CD14-positive monocyte (primary cell): ENCODE measurements at regions not wholly inside any gene's neighbourhood (a gene's known extent, or its start where the extent isn't known, plus 50 kb on each side); places are given as distances from the start of the nearest gene placed in this dataset. TPM values are rescaled to one million over a fixed set of nuclear protein-coding genes. Genes with fewer than 3 reads are reported as not detected.

Experiments used
- DNase-seq, 3 donors: peaks; one replicate each; pipeline ENCODE4 v3.0.0-alpha.2; 2011 to 2022
- H2AFZ ChIP-seq: 2 replicates; pipeline ENCODE4 v1.6.0; 2012; ENCODE audit warnings: mild to moderate bottlenecking, low read depth, low read length, inconsistent platforms; ENCODE audit not compliant: insufficient read depth, poor library complexity, severe bottlenecking
- H3K27ac ChIP-seq, 2 donors: 1 replicate in 1 of 2; 2 replicates in 1 of 2; pipeline ENCODE4 v1.5.1; 2012 to 2013; ENCODE audit warnings: low read length in 2 of 2, control low read depth in 1 of 2, inconsistent platforms in 1 of 2, low read depth in 1 of 2, mild to moderate bottlenecking in 1 of 2
- H3K27me3 ChIP-seq, 2 donors: one replicate each; pipeline versions ENCODE4 v1.6.0 to v1.6.1; 2011 to 2013; ENCODE audit warnings: low read length in 2 of 2; ENCODE audit not compliant: control insufficient read depth in 2 of 2, insufficient read depth in 2 of 2
- H3K36me3 ChIP-seq, 2 donors: replicated peaks in 1 of 2; 1 replicate in 1 of 2; 2 replicates in 1 of 2; pipeline versions ENCODE4 v1.5.1 to v1.6.1; 2012 to 2013; ENCODE audit warnings: low read length in 2 of 2, control low read depth in 1 of 2, inconsistent platforms in 1 of 2, mild to moderate bottlenecking in 1 of 2; ENCODE audit not compliant: insufficient read depth in 2 of 2, control insufficient read depth in 1 of 2
- H3K4me1 ChIP-seq, 2 donors: 1 replicate in 1 of 2; 2 replicates in 1 of 2; pipeline versions ENCODE4 v1.5.1 to v1.6.1; 2012 to 2013; ENCODE audit warnings: low read length in 2 of 2, control low read depth in 1 of 2, inconsistent platforms in 1 of 2, mild to moderate bottlenecking in 1 of 2, moderate library complexity in 1 of 2; ENCODE audit not compliant: insufficient read depth in 2 of 2, control insufficient read depth in 1 of 2
- H3K4me2 ChIP-seq: replicated peaks from 2 replicates; pipeline ENCODE3; 2012; ENCODE audit warnings: low read length, moderate library complexity, mild to moderate bottlenecking; ENCODE audit not compliant: poor library complexity, severe bottlenecking; ENCODE audit errors: extremely low read depth
- H3K4me3 ChIP-seq, 3 experiments: fragments of 200-600 bp in 1 of 3; sonication (generic) in 1 of 3; replicated peaks in 1 of 3; 1 replicate in 2 of 3; 2 replicates in 1 of 3; pipeline ENCODE4 v1.5.1; 2011 to 2013; ENCODE audit warnings: low read length in 3 of 3, mild to moderate bottlenecking in 3 of 3, control low read depth in 2 of 3, low read depth in 2 of 3, inconsistent platforms in 1 of 3, moderate library complexity in 1 of 3
- H3K79me2 ChIP-seq: 2 replicates; pipeline ENCODE4 v1.6.0; 2012; ENCODE audit warnings: mild to moderate bottlenecking, control low read depth, inconsistent platforms, low read length, moderate library complexity; ENCODE audit not compliant: insufficient read depth
- H3K9ac ChIP-seq: 2 replicates; pipeline ENCODE4 v1.6.0; 2017; ENCODE audit warnings: low read length, mild to moderate bottlenecking; ENCODE audit not compliant: insufficient read depth, poor library complexity, severe bottlenecking
- H3K9me3 ChIP-seq, 2 donors: replicated peaks in 1 of 2; 1 replicate in 1 of 2; 2 replicates in 1 of 2; pipeline versions ENCODE4 v1.5.1 to v1.6.1; 2012 to 2013; ENCODE audit warnings: low read length in 2 of 2, control low read depth in 1 of 2; ENCODE audit not compliant: control insufficient read depth in 1 of 2, insufficient read depth in 1 of 2
- H4K20me1 ChIP-seq: 2 replicates; pipeline ENCODE4 v1.6.0; 2012; ENCODE audit warnings: mild to moderate bottlenecking, low read length, control low read depth, moderate library complexity; ENCODE audit not compliant: insufficient read depth
- H3K27ac Mint-ChIP-seq, 7 donors: one replicate each; pipeline ENCODE4 v1.8.0; 2020; ENCODE audit warnings: mild to moderate bottlenecking in 7 of 7, mixed read lengths in 7 of 7, moderate library complexity in 6 of 7, inconsistent platforms in 2 of 7
- H3K27me3 Mint-ChIP-seq, 3 donors: one replicate each; pipeline ENCODE4 v1.8.0; 2021 to 2022; ENCODE audit warnings: low read depth in 3 of 3, mild to moderate bottlenecking in 3 of 3, mixed read lengths in 3 of 3, moderate library complexity in 3 of 3, inconsistent platforms in 1 of 3
- H3K36me3 Mint-ChIP-seq, 2 donors: one replicate each; pipeline ENCODE4 v1.8.0; 2020; ENCODE audit warnings: mixed read lengths in 2 of 2, inconsistent platforms in 1 of 2, mild to moderate bottlenecking in 1 of 2
- H3K4me1 Mint-ChIP-seq: one replicate; pipeline ENCODE4 v1.8.0; 2020; ENCODE audit warnings: mild to moderate bottlenecking, mixed read lengths
- H3K4me3 Mint-ChIP-seq, 2 donors: one replicate each; pipeline ENCODE4 v1.8.0; 2020; ENCODE audit warnings: mild to moderate bottlenecking in 2 of 2, mixed read lengths in 2 of 2, moderate library complexity in 1 of 2
- H3K9me3 Mint-ChIP-seq, 7 donors: one replicate each; pipeline ENCODE4 v1.8.0; 2020 to 2022; ENCODE audit warnings: mixed read lengths in 7 of 7, mild to moderate bottlenecking in 6 of 7, moderate library complexity in 6 of 7, inconsistent platforms in 2 of 7
- CTCF ChIP-seq: fragments of 200-600 bp; IDR thresholded peaks from one replicate; pipeline ENCODE4 v1.8.0; 2022; ENCODE audit warnings: antibody characterized with exemption, mild to moderate bottlenecking
- WGBS: methylation state at CpG from one replicate; pipeline ENCODE4 v1.1.5; 2013; ENCODE audit warnings: missing lambda C conversion rate; ENCODE audit not compliant: insufficient coverage; 5-methylcytosine and 5-hydroxymethylcytosine counted together
- intact Hi-C, 2 donors: fragments of 100-400 bp; cut with micrococcal nuclease; formaldehyde crosslinking; loops; one replicate each; pipeline versions ENCODE4 v1.15.0 to v1.15.1; 2023
- small RNA-seq: library from RNA; depleted of rRNA; stranded (forward); fragments of <200 nt; gene quantifications from one replicate; pipeline ENCODE3, GENCODE V24; 2012; ENCODE audit warnings: low read depth; ENCODE audit not compliant: insufficient read length

- H3K27me3 Mint-ChIP-seq, result peaks cover 3 to 8% (median 3%) of the 10 kb centered on the region in 3 donors
- TF ChIP-seq CTCF, result no peak
Observed at GRCh38 chr22:47225931-47226633, 463.6 kb downstream of the TBC1D22A start.

GRCh38 chr22:47225080-47225930 is 462.9 kb downstream of the TBC1D22A start:
- no peaks in the 10 kb centered on the region for H3K36me3 Mint-ChIP-seq
- intact Hi-C loops, result no loop called here

More at GRCh38 chr22:47225931-47226633, 463.6 kb downstream of the TBC1D22A start:
- Histone ChIP-seq H3K9ac (no peak overlapping the region), H4K20me1 (no peaks in the 10 kb centered on the region), H3K4me1 (no peaks in the 10 kb centered on the region), H3K27ac (no peak overlapping the region), H3K4me2 (no peak overlapping the region), H2AFZ (no peak overlapping the region), H3K27me3 (no peaks in the 10 kb centered on the region), H3K9me3 (no peaks in the 10 kb centered on the region), H3K79me2 (no peaks in the 10 kb centered on the region), H3K4me3 (no peak overlapping the region), H3K36me3 (no peaks in the 10 kb centered on the region)
- H3K36me3 Mint-ChIP-seq, result no peaks in the 10 kb centered on the region
- WGBS, result 94% methylated on average over 14 of the region's 15 CpGs
- no peak overlapping the region for H3K4me3 Mint-ChIP-seq
- no peak for DNase-seq
- no peaks in the 10 kb centered on the region for H3K4me1 Mint-ChIP-seq
- intact Hi-C loops, result no loop called here
- no peak overlapping the region for H3K27ac Mint-ChIP-seq
- H3K9me3 Mint-ChIP-seq, result peaks cover 0 to 3% (median 0%) of the 10 kb centered on the region in 7 donors

More at GRCh38 chr22:47225080-47225930, 462.9 kb downstream of the TBC1D22A start:
- H3K27ac ChIP-seq, result no peak overlapping the region
- H4K20me1 ChIP-seq, result no peaks in the 10 kb centered on the region
- H3K9me3 Mint-ChIP-seq, result peaks cover 0 to 3% (median under 1%) of the 10 kb centered on the region in 7 donors
- no peaks in the 10 kb centered on the region for H3K79me2 ChIP-seq
- WGBS, result 93% methylated on average over 10 of the region's 11 CpGs
- no peak for DNase-seq
- H3K4me1 Mint-ChIP-seq, result no peaks in the 10 kb centered on the region
- no peak overlapping the region for H3K4me3 Mint-ChIP-seq
- TF ChIP-seq CTCF, result no peak
- H3K27me3 Mint-ChIP-seq, result peaks cover 3 to 5% (median 3%) of the 10 kb centered on the region in 3 donors
- no peaks in the 10 kb centered on the region for H3K36me3 ChIP-seq
- H3K27me3 ChIP-seq, result no peaks in the 10 kb centered on the region
- H2AFZ ChIP-seq, result no peak overlapping the region
- no peak overlapping the region for H3K9ac ChIP-seq
- H3K4me2 ChIP-seq, result no peak overlapping the region
- no peak overlapping the region for H3K27ac Mint-ChIP-seq
- H3K9me3 ChIP-seq, result peaks cover 0 to 5% of the 10 kb centered on the region in 2 donors
- no peaks in the 10 kb centered on the region for H3K4me1 ChIP-seq
- no peak overlapping the region for H3K4me3 ChIP-seq

Small RNA genes lying in the stretch of these regions (small RNA-seq; reads per million reads assigned to genes)
- gene MIR3201, result not detected
- gene MIR3667, result 0.71 reads per million
- not detected for gene MIR4535
